ENCODE measurements at regions not wholly inside any gene's neighbourhood (a gene's known extent, or its start where the extent isn't known, plus 50 kb on each side); places are given as distances from the start of the nearest gene placed in this dataset.

GRCh38 chr2:5540856-5541255 lies 151.3 kb upstream of the SOX11 start:
- H2BK5ac ChIP-seq (ENCODE audit: low read length) = no peak overlapping the region
- H3K27ac ChIP-seq (replicated peaks; ENCODE audit: low read length) = no peak overlapping the region
- H2BK15ac ChIP-seq (ENCODE audit: low read length) = no peak overlapping the region
- no peak overlapping the region for H4K8ac ChIP-seq (ENCODE audit: low read depth, low read length)
- H4K91ac ChIP-seq (ENCODE audit: low read depth, low read length, poor library complexity) = no peak overlapping the region
- no peak overlapping the region for H3K18ac ChIP-seq (ENCODE audit: low read length)
- H3K27me3 ChIP-seq (ENCODE audit: control insufficient read depth in 3 of 3, insufficient read depth in 3 of 3, low read depth in 1 of 3, low read length in 3 of 3) = no peaks in the 10 kb centered on the region
- H2BK120ac ChIP-seq (ENCODE audit: low read depth, low read length) = no peak overlapping the region
- H3K4me1 ChIP-seq (ENCODE audit: control insufficient read depth in 2 of 2, insufficient read depth in 1 of 2, low read depth in 1 of 2, low read length in 2 of 2) = peaks cover 4 to 28% of the 10 kb centered on the region in 2 donors
- no CpG with 5 or more reads among the region's 5 CpGs for WGBS, 2 donors (ENCODE audit: extremely low coverage in 2 of 2, insufficient read length in 2 of 2, insufficient replicate concordance in 1 of 2)
- H2BK12ac ChIP-seq (ENCODE audit: low read length) = no peak overlapping the region
- H3K9ac ChIP-seq (ENCODE audit: low read depth, low read length, poor library complexity) = no peak overlapping the region
- H3K14ac ChIP-seq (ENCODE audit: low read length) = no peak overlapping the region
- H3K23ac ChIP-seq (ENCODE audit: low read depth, low read length, poor library complexity) = no peak overlapping the region
- DNase-seq (ENCODE audit: low spot score) = no peak
- no peak overlapping the region for H3K4me2 ChIP-seq (ENCODE audit: insufficient read depth, low read length, poor library complexity, severe bottlenecking)
- no peak overlapping the region for H2AFZ ChIP-seq (ENCODE audit: low read length)
- H3K4me3 ChIP-seq (ENCODE audit: low read length in 2 of 2) = no peak overlapping the region
- H3K79me1 ChIP-seq (ENCODE audit: low read depth, low read length) = no peaks in the 10 kb centered on the region
- no peaks in the 10 kb centered on the region for H3K36me3 ChIP-seq (replicated peaks in 1 of 2; ENCODE audit: control insufficient read depth in 2 of 2, insufficient read depth in 2 of 2, low read length in 2 of 2)
- H3K4ac ChIP-seq (ENCODE audit: low read length) = no peak overlapping the region
- peaks cover 8 to 20% of the 10 kb centered on the region in 2 donors for H3K9me3 ChIP-seq (replicated peaks in 1 of 2; ENCODE audit: control insufficient read depth in 2 of 2, insufficient read depth in 1 of 2, low read depth in 1 of 2, low read length in 2 of 2)
- H2AK5ac ChIP-seq (ENCODE audit: low read depth, low read length) = no peak overlapping the region

- no peak overlapping the region for H2AK5ac ChIP-seq (ENCODE audit: low read depth, low read length)
- no peak overlapping the region for H3K9ac ChIP-seq (ENCODE audit: low read depth, low read length, poor library complexity)
- no peak overlapping the region for H2BK15ac ChIP-seq (ENCODE audit: low read length)
- no peak overlapping the region for H3K23ac ChIP-seq (ENCODE audit: low read depth, low read length, poor library complexity)
- no peak overlapping the region for H3K4me3 ChIP-seq (ENCODE audit: low read length in 2 of 2)
- no peak overlapping the region for H2BK120ac ChIP-seq (ENCODE audit: low read depth, low read length)
- no peak overlapping the region for H4K8ac ChIP-seq (ENCODE audit: low read depth, low read length)
- H3K27ac ChIP-seq (replicated peaks; ENCODE audit: low read length) = no peak overlapping the region
- no peak overlapping the region for H3K4me2 ChIP-seq (ENCODE audit: insufficient read depth, low read length, poor library complexity, severe bottlenecking)
- no peak overlapping the region for H4K91ac ChIP-seq (ENCODE audit: low read depth, low read length, poor library complexity)
- no peaks in the 10 kb centered on the region for H3K27me3 ChIP-seq (ENCODE audit: control insufficient read depth in 3 of 3, insufficient read depth in 3 of 3, low read depth in 1 of 3, low read length in 3 of 3)
- DNase-seq (ENCODE audit: low spot score) = no peak
- H2BK5ac ChIP-seq (ENCODE audit: low read length) = no peak overlapping the region
- no CpG with 5 or more reads among the region's 5 CpGs for WGBS, 2 donors (ENCODE audit: extremely low coverage in 2 of 2, insufficient read length in 2 of 2, insufficient replicate concordance in 1 of 2)
- no peak overlapping the region for H3K14ac ChIP-seq (ENCODE audit: low read length)
- no peak overlapping the region for H2AFZ ChIP-seq (ENCODE audit: low read length)
- H3K79me1 ChIP-seq (ENCODE audit: low read depth, low read length) = no peaks in the 10 kb centered on the region
- H3K4ac ChIP-seq (ENCODE audit: low read length) = no peak overlapping the region
- H3K18ac ChIP-seq (ENCODE audit: low read length) = no peak overlapping the region
- peaks cover 6 to 20% of the 10 kb centered on the region in 2 donors for H3K9me3 ChIP-seq (replicated peaks in 1 of 2; ENCODE audit: control insufficient read depth in 2 of 2, insufficient read depth in 1 of 2, low read depth in 1 of 2, low read length in 2 of 2)
- peaks cover 2 to 18% of the 10 kb centered on the region in 2 donors for H3K4me1 ChIP-seq (ENCODE audit: control insufficient read depth in 2 of 2, insufficient read depth in 1 of 2, low read depth in 1 of 2, low read length in 2 of 2)
- no peaks in the 10 kb centered on the region for H3K36me3 ChIP-seq (replicated peaks in 1 of 2; ENCODE audit: control insufficient read depth in 2 of 2, insufficient read depth in 2 of 2, low read length in 2 of 2)
- H2BK12ac ChIP-seq (ENCODE audit: low read length) = no peak overlapping the region
These were observed 147.9 kb upstream of the SOX11 start for GRCh38 chr2:5544205-5544786.

GRCh38 chr2:5546181-5546580 lies 146.0 kb upstream of the SOX11 start:
- Histone ChIP-seq H3K4ac (ENCODE audit: low read length) (no peak overlapping the region), H3K4me3 (ENCODE audit: low read length in 2 of 2) (no peak overlapping the region), H2BK5ac (ENCODE audit: low read length) (no peak overlapping the region), H4K91ac (ENCODE audit: low read depth, low read length, poor library complexity) (no peak overlapping the region), H2BK12ac (ENCODE audit: low read length) (no peak overlapping the region), H2BK120ac (ENCODE audit: low read depth, low read length) (no peak overlapping the region), H3K27ac (replicated peaks; ENCODE audit: low read length) (no peak overlapping the region), H3K9ac (ENCODE audit: low read depth, low read length, poor library complexity) (no peak overlapping the region), H3K4me1 (ENCODE audit: control insufficient read depth in 2 of 2, insufficient read depth in 1 of 2, low read depth in 1 of 2, low read length in 2 of 2) (peaks cover 0 to 7% of the 10 kb centered on the region in 2 donors), H3K23ac (ENCODE audit: low read depth, low read length, poor library complexity) (no peak overlapping the region), H3K36me3 (replicated peaks in 1 of 2; ENCODE audit: control insufficient read depth in 2 of 2, insufficient read depth in 2 of 2, low read length in 2 of 2) (no peaks in the 10 kb centered on the region), H2BK15ac (ENCODE audit: low read length) (no peak overlapping the region), H3K79me1 (ENCODE audit: low read depth, low read length) (no peaks in the 10 kb centered on the region), H3K27me3 (ENCODE audit: control insufficient read depth in 3 of 3, insufficient read depth in 3 of 3, low read depth in 1 of 3, low read length in 3 of 3) (no peaks in the 10 kb centered on the region), H3K14ac (ENCODE audit: low read length) (no peak overlapping the region), H4K8ac (ENCODE audit: low read depth, low read length) (no peak overlapping the region), H3K18ac (ENCODE audit: low read length) (no peak overlapping the region), H2AK5ac (ENCODE audit: low read depth, low read length) (no peak overlapping the region), H3K9me3 (replicated peaks in 1 of 2; ENCODE audit: control insufficient read depth in 2 of 2, insufficient read depth in 1 of 2, low read depth in 1 of 2, low read length in 2 of 2) (peaks cover 6 to 20% of the 10 kb centered on the region in 2 donors), H2AFZ (ENCODE audit: low read length) (no peak overlapping the region), H3K4me2 (ENCODE audit: insufficient read depth, low read length, poor library complexity, severe bottlenecking) (no peak overlapping the region)
- DNase-seq (ENCODE audit: low spot score) = no peak
- no CpG with 5 or more reads among the region's 1 CpG for WGBS, 2 donors (ENCODE audit: extremely low coverage in 2 of 2, insufficient read length in 2 of 2, insufficient replicate concordance in 1 of 2)

GRCh38 chr2:5548991-5549715 lies 143.0 kb upstream of the SOX11 start:
- Histone ChIP-seq H3K4me2 (ENCODE audit: insufficient read depth, low read length, poor library complexity, severe bottlenecking) (no peak overlapping the region), H3K9me3 (replicated peaks in 1 of 2; ENCODE audit: control insufficient read depth in 2 of 2, insufficient read depth in 1 of 2, low read depth in 1 of 2, low read length in 2 of 2) (peaks cover 3 to 12% of the 10 kb centered on the region in 2 donors), H2BK12ac (ENCODE audit: low read length) (no peak overlapping the region), H4K8ac (ENCODE audit: low read depth, low read length) (no peak overlapping the region), H3K4me1 (ENCODE audit: control insufficient read depth in 2 of 2, insufficient read depth in 1 of 2, low read depth in 1 of 2, low read length in 2 of 2) (peaks cover 0 to 7% of the 10 kb centered on the region in 2 donors), H2AFZ (ENCODE audit: low read length) (peak overlapping the region; percentile 62), H3K9ac (ENCODE audit: low read depth, low read length, poor library complexity) (no peak overlapping the region), H3K23ac (ENCODE audit: low read depth, low read length, poor library complexity) (no peak overlapping the region), H2BK120ac (ENCODE audit: low read depth, low read length) (no peak overlapping the region), H3K14ac (ENCODE audit: low read length) (no peak overlapping the region), H4K91ac (ENCODE audit: low read depth, low read length, poor library complexity) (no peak overlapping the region), H2AK5ac (ENCODE audit: low read depth, low read length) (no peak overlapping the region), H3K79me1 (ENCODE audit: low read depth, low read length) (no peaks in the 10 kb centered on the region), H3K27ac (replicated peaks; ENCODE audit: low read length) (no peak overlapping the region), H3K18ac (ENCODE audit: low read length) (no peak overlapping the region), H3K4ac (ENCODE audit: low read length) (no peak overlapping the region), H3K36me3 (replicated peaks in 1 of 2; ENCODE audit: control insufficient read depth in 2 of 2, insufficient read depth in 2 of 2, low read length in 2 of 2) (no peaks in the 10 kb centered on the region), H3K27me3 (ENCODE audit: control insufficient read depth in 3 of 3, insufficient read depth in 3 of 3, low read depth in 1 of 3, low read length in 3 of 3) (no peaks in the 10 kb centered on the region), H3K4me3 (ENCODE audit: low read length in 2 of 2) (no peak overlapping the region), H2BK15ac (ENCODE audit: low read length) (no peak overlapping the region), H2BK5ac (ENCODE audit: low read length) (no peak overlapping the region)
- DNase-seq (ENCODE audit: low spot score) = no peak
- WGBS, 2 donors (ENCODE audit: extremely low coverage in 2 of 2, insufficient read length in 2 of 2, insufficient replicate concordance in 1 of 2) = no CpG with 5 or more reads among the region's 5 CpGs
